ENCODE measurements at regions not wholly inside any gene's neighbourhood (a gene's known extent, or its start where the extent isn't known, plus 50 kb on each side); places are given as distances from the start of the nearest gene placed in this dataset.

- no peak for TF ChIP-seq CTCF (IDR thresholded peaks at IDR 0.05 in 2 of 3, conservative IDR thresholded peaks at IDR 0.05 in 1 of 3; ENCODE audit: borderline replicate concordance in 1 of 3, insufficient read depth in 1 of 3, low read depth in 2 of 3, low read length in 2 of 3)
- no peak for TF ChIP-seq EGR1 (IDR thresholded peaks at IDR 0.05; ENCODE audit: low read depth)
- TF ChIP-seq REST (IDR thresholded peaks at IDR 0.05; ENCODE audit: low read depth), result no peak
- no peak for TF ChIP-seq EZH2 (IDR thresholded peaks at IDR 0.05)
Observed at GRCh38 chr12:59517522-59517921, 78.3 kb upstream of the SLC16A7 start.
